ENCODE measurements at regions not wholly inside any gene's neighbourhood (a gene's known extent, or its start where the extent isn't known, plus 50 kb on each side); places are given as distances from the start of the nearest gene placed in this dataset.

GRCh38 chr6:50116797-50117542 is 67.2 kb upstream of the DEFB112 start:
- Histone ChIP-seq H3K79me1 (ENCODE audit: low read length) (no peaks in the 10 kb centered on the region), H3K4ac (ENCODE audit: low read depth, low read length) (no peak overlapping the region), H3K9me3 (ENCODE audit: insufficient read depth, low read depth, low read length) (no peaks in the 10 kb centered on the region), H3K27ac (ENCODE audit: low read depth, low read length) (no peak overlapping the region), H2BK5ac (ENCODE audit: low read depth, low read length, poor library complexity) (no peak overlapping the region), H2BK12ac (ENCODE audit: low read length) (no peak overlapping the region), H2BK120ac (ENCODE audit: insufficient read depth, low read length, poor library complexity) (no peak overlapping the region), H4K12ac (ENCODE audit: low read depth, low read length) (no peak overlapping the region), H3K23ac (ENCODE audit: low read length) (no peak overlapping the region), H2AK5ac (ENCODE audit: low read length) (no peak overlapping the region), H3K18ac (ENCODE audit: low read length) (no peak overlapping the region), H3K27me3 (ENCODE audit: insufficient read depth, low read length) (no peaks in the 10 kb centered on the region), H4K8ac (ENCODE audit: low read depth, low read length) (no peak overlapping the region), H3K14ac (ENCODE audit: low read length) (no peak overlapping the region), H4K91ac (ENCODE audit: low read depth, low read length) (no peak overlapping the region), H3K79me2 (ENCODE audit: control insufficient read depth, insufficient read depth, low read length, poor library complexity) (no peaks in the 10 kb centered on the region), H3K4me3 (ENCODE audit: low read depth, low read length) (no peak overlapping the region), H3K4me1 (ENCODE audit: control insufficient read depth in 1 of 2, insufficient read depth in 2 of 2, low read length in 2 of 2) (peaks cover 3 to 6% of the 10 kb centered on the region in 2 experiments), H3K4me2 (ENCODE audit: low read length) (no peak overlapping the region), H3K36me3 (ENCODE audit: control insufficient read depth in 1 of 2, insufficient read depth in 2 of 2, low read length in 2 of 2) (no peaks in the 10 kb centered on the region), H3K9ac (ENCODE audit: low read length) (no peak overlapping the region), H2AFZ (ENCODE audit: insufficient read depth, low read length, poor library complexity) (no peak overlapping the region)
- WGBS (ENCODE audit: extremely low coverage, insufficient coverage, insufficient read length), result no CpG with 5 or more reads among the region's 4 CpGs
- DNase-seq, result no peak

- H3K4ac ChIP-seq (ENCODE audit: low read depth, low read length), result no peak overlapping the region
- no peaks in the 10 kb centered on the region for H3K4me1 ChIP-seq (ENCODE audit: control insufficient read depth in 1 of 2, insufficient read depth in 2 of 2, low read length in 2 of 2)
- H3K27ac ChIP-seq (ENCODE audit: low read depth, low read length), result no peak overlapping the region
- H4K12ac ChIP-seq (ENCODE audit: low read depth, low read length), result no peak overlapping the region
- H4K91ac ChIP-seq (ENCODE audit: low read depth, low read length), result no peak overlapping the region
- H3K27me3 ChIP-seq (ENCODE audit: insufficient read depth, low read length), result no peaks in the 10 kb centered on the region
- H3K9me3 ChIP-seq (ENCODE audit: insufficient read depth, low read depth, low read length), result no peaks in the 10 kb centered on the region
- H3K23ac ChIP-seq (ENCODE audit: low read length), result no peak overlapping the region
- no peak overlapping the region for H2BK120ac ChIP-seq (ENCODE audit: insufficient read depth, low read length, poor library complexity)
- H3K18ac ChIP-seq (ENCODE audit: low read length), result no peak overlapping the region
- peak; percentile 24 to 68 for DNase-seq
- no peaks in the 10 kb centered on the region for H3K36me3 ChIP-seq (ENCODE audit: control insufficient read depth in 1 of 2, insufficient read depth in 2 of 2, low read length in 2 of 2)
- no peak overlapping the region for H3K14ac ChIP-seq (ENCODE audit: low read length)
- H3K79me1 ChIP-seq (ENCODE audit: low read length), result no peaks in the 10 kb centered on the region
- no peak overlapping the region for H2BK5ac ChIP-seq (ENCODE audit: low read depth, low read length, poor library complexity)
- H3K79me2 ChIP-seq (ENCODE audit: control insufficient read depth, insufficient read depth, low read length, poor library complexity), result no peaks in the 10 kb centered on the region
- no peak overlapping the region for H3K4me3 ChIP-seq (ENCODE audit: low read depth, low read length)
- no peak overlapping the region for H2BK12ac ChIP-seq (ENCODE audit: low read length)
- no peak overlapping the region for H4K8ac ChIP-seq (ENCODE audit: low read depth, low read length)
- no peak overlapping the region for H2AK5ac ChIP-seq (ENCODE audit: low read length)
- no peak overlapping the region for H2AFZ ChIP-seq (ENCODE audit: insufficient read depth, low read length, poor library complexity)
- no CpG with 5 or more reads among the region's 3 CpGs for WGBS (ENCODE audit: extremely low coverage, insufficient coverage, insufficient read length)
- no peak overlapping the region for H3K4me2 ChIP-seq (ENCODE audit: low read length)
- no peak overlapping the region for H3K9ac ChIP-seq (ENCODE audit: low read length)
Observed at GRCh38 chr6:50120300-50120699, 70.6 kb upstream of the DEFB112 start.

GRCh38 chr6:50123688-50124087 is 74.0 kb upstream of the DEFB112 start:
- Histone ChIP-seq H2BK12ac (ENCODE audit: low read length) (no peak overlapping the region), H3K4me2 (ENCODE audit: low read length) (no peak overlapping the region), H3K4me3 (ENCODE audit: low read depth, low read length) (no peak overlapping the region), H3K9ac (ENCODE audit: low read length) (no peak overlapping the region), H3K14ac (ENCODE audit: low read length) (no peak overlapping the region), H3K18ac (ENCODE audit: low read length) (no peak overlapping the region), H3K9me3 (ENCODE audit: insufficient read depth, low read depth, low read length) (no peaks in the 10 kb centered on the region), H3K27me3 (ENCODE audit: insufficient read depth, low read length) (no peaks in the 10 kb centered on the region), H3K36me3 (ENCODE audit: control insufficient read depth in 1 of 2, insufficient read depth in 2 of 2, low read length in 2 of 2) (no peaks in the 10 kb centered on the region), H4K91ac (ENCODE audit: low read depth, low read length) (no peak overlapping the region), H2AFZ (ENCODE audit: insufficient read depth, low read length, poor library complexity) (no peak overlapping the region), H3K79me2 (ENCODE audit: control insufficient read depth, insufficient read depth, low read length, poor library complexity) (no peaks in the 10 kb centered on the region), H3K79me1 (ENCODE audit: low read length) (no peaks in the 10 kb centered on the region), H3K23ac (ENCODE audit: low read length) (no peak overlapping the region), H3K4ac (ENCODE audit: low read depth, low read length) (no peak overlapping the region), H2BK120ac (ENCODE audit: insufficient read depth, low read length, poor library complexity) (no peak overlapping the region), H4K8ac (ENCODE audit: low read depth, low read length) (no peak overlapping the region), H2BK5ac (ENCODE audit: low read depth, low read length, poor library complexity) (no peak overlapping the region), H4K12ac (ENCODE audit: low read depth, low read length) (no peak overlapping the region), H3K27ac (ENCODE audit: low read depth, low read length) (no peak overlapping the region), H3K4me1 (ENCODE audit: control insufficient read depth in 1 of 2, insufficient read depth in 2 of 2, low read length in 2 of 2) (no peaks in the 10 kb centered on the region), H2AK5ac (ENCODE audit: low read length) (no peak overlapping the region)
- DNase-seq, result no peak

GRCh38 chr6:50124572-50124971 is 74.8 kb upstream of the DEFB112 start:
- Histone ChIP-seq H3K4me3 (ENCODE audit: low read depth, low read length) (no peak overlapping the region), H3K79me2 (ENCODE audit: control insufficient read depth, insufficient read depth, low read length, poor library complexity) (no peaks in the 10 kb centered on the region), H3K36me3 (ENCODE audit: control insufficient read depth in 1 of 2, insufficient read depth in 2 of 2, low read length in 2 of 2) (no peaks in the 10 kb centered on the region), H3K4me2 (ENCODE audit: low read length) (no peak overlapping the region), H2BK5ac (ENCODE audit: low read depth, low read length, poor library complexity) (no peak overlapping the region), H3K23ac (ENCODE audit: low read length) (no peak overlapping the region), H3K4ac (ENCODE audit: low read depth, low read length) (no peak overlapping the region), H3K18ac (ENCODE audit: low read length) (no peak overlapping the region), H3K27ac (ENCODE audit: low read depth, low read length) (no peak overlapping the region), H4K8ac (ENCODE audit: low read depth, low read length) (no peak overlapping the region), H3K14ac (ENCODE audit: low read length) (no peak overlapping the region), H3K9ac (ENCODE audit: low read length) (no peak overlapping the region), H4K91ac (ENCODE audit: low read depth, low read length) (no peak overlapping the region), H2BK12ac (ENCODE audit: low read length) (no peak overlapping the region), H2AK5ac (ENCODE audit: low read length) (no peak overlapping the region), H2AFZ (ENCODE audit: insufficient read depth, low read length, poor library complexity) (no peak overlapping the region), H3K9me3 (ENCODE audit: insufficient read depth, low read depth, low read length) (no peaks in the 10 kb centered on the region), H3K4me1 (ENCODE audit: control insufficient read depth in 1 of 2, insufficient read depth in 2 of 2, low read length in 2 of 2) (no peaks in the 10 kb centered on the region), H3K27me3 (ENCODE audit: insufficient read depth, low read length) (no peaks in the 10 kb centered on the region), H3K79me1 (ENCODE audit: low read length) (no peaks in the 10 kb centered on the region), H2BK120ac (ENCODE audit: insufficient read depth, low read length, poor library complexity) (no peak overlapping the region), H4K12ac (ENCODE audit: low read depth, low read length) (no peak overlapping the region)
- WGBS (ENCODE audit: extremely low coverage, insufficient coverage, insufficient read length), result no CpG with 5 or more reads among the region's 2 CpGs
- DNase-seq, result peak; percentile 14 to 67
